Hepatic stellate cell (primary cell): ENCODE measurements at regions not wholly inside any gene's neighbourhood (a gene's known extent, or its start where the extent isn't known, plus 50 kb on each side); places are given as distances from the start of the nearest gene placed in this dataset.
A peak's percentile ranks its signal among the peaks of the same experiment; 100 is the strongest.

Experiments
- DNase-seq: peaks from one replicate; pipeline ENCODE4 v3.0.0; 2011; ENCODE audit warnings: low spot score

- DNase-seq, result no peak
Measured at GRCh38 chr2:150977296-150977695, 284.4 kb downstream of the RBM43 start.

GRCh38 chr2:150976604-150977003 lies 285.1 kb downstream of the RBM43 start:
- no peak for DNase-seq

GRCh38 chr2:150974864-150975263 lies 286.8 kb downstream of the RBM43 start:
- no peak for DNase-seq

- DNase-seq, result no peak
Measured at GRCh38 chr2:150974234-150974633, 287.4 kb downstream of the RBM43 start.

GRCh38 chr2:150971910-150972309 lies 289.8 kb downstream of the RBM43 start:
- no peak for DNase-seq

- DNase-seq, result no peak
Measured at GRCh38 chr2:150963336-150963735, 298.3 kb downstream of the RBM43 start.

GRCh38 chr2:150955231-150955630 lies 306.4 kb downstream of the RBM43 start:
- no peak for DNase-seq

GRCh38 chr2:150946831-150947230 lies 314.8 kb downstream of the RBM43 start:
- DNase-seq, result no peak

GRCh38 chr2:150944315-150944714 lies 317.3 kb downstream of the RBM43 start:
- DNase-seq, result no peak

- DNase-seq, result no peak
Measured at GRCh38 chr2:150939087-150939486, 322.6 kb downstream of the RBM43 start.

- DNase-seq, result no peak
Measured at GRCh38 chr2:150938527-150938926, 323.1 kb downstream of the RBM43 start.

GRCh38 chr2:150937030-150937429 lies 324.6 kb downstream of the RBM43 start:
- no peak for DNase-seq

- DNase-seq, result no peak
Measured at GRCh38 chr2:150931451-150931850, 330.2 kb downstream of the RBM43 start.

- no peak for DNase-seq
Measured at GRCh38 chr2:150925611-150926010, 336.1 kb downstream of the RBM43 start.

GRCh38 chr2:150924878-150925277 lies 336.8 kb downstream of the RBM43 start:
- no peak for DNase-seq

- no peak for DNase-seq
Measured at GRCh38 chr2:150919901-150920300, 341.8 kb downstream of the RBM43 start.

GRCh38 chr2:150917961-150918713 lies 343.5 kb downstream of the RBM43 start:
- no peak for DNase-seq

GRCh38 chr2:150916467-150917396 lies 344.9 kb downstream of the RBM43 start:
- DNase-seq, result no peak

GRCh38 chr2:150911766-150912280 lies 349.8 kb downstream of the RBM43 start:
- peak; percentile 40 for DNase-seq

GRCh38 chr2:150909613-150910012 lies 352.1 kb downstream of the RBM43 start:
- DNase-seq, result no peak

- no peak for DNase-seq
Measured at GRCh38 chr2:150909090-150909489, 352.6 kb downstream of the RBM43 start.

- DNase-seq, result no peak
Measured at GRCh38 chr2:150907466-150907865, 354.2 kb downstream of the RBM43 start.

GRCh38 chr2:150903461-150903860 lies 358.2 kb downstream of the RBM43 start:
- no peak for DNase-seq
